CD4-positive, CD25-positive, alpha-beta regulatory T cell (primary cell): ENCODE measurements at regions not wholly inside any gene's neighbourhood (a gene's known extent, or its start where the extent isn't known, plus 50 kb on each side); places are given as distances from the start of the nearest gene placed in this dataset.
"Not testable (repeated sequence)": the region's sequence is repeated elsewhere in the genome, so short reads cannot be mapped to it uniquely, and the experiment has no call there.

Experiments
- ATAC-seq, 2 donors: fragments of 150-1000 bp; cut with Tn5 transposase; one replicate each; pipeline ENCODE4 v1.10.0; 2021; ENCODE audit warnings: low read depth in 2 of 2, moderate number of reproducible peaks in 2 of 2, moderate library complexity in 1 of 2
- DNase-seq, 3 donors: peaks; one replicate each; pipeline versions ENCODE4 v3.0.0 to v3.0.0-alpha.2; 2012 to 2022; ENCODE audit warnings: mixed read lengths in 1 of 3
- H3K27ac ChIP-seq: one replicate; pipeline ENCODE4 v1.7.0; 2013; ENCODE audit warnings: mild to moderate bottlenecking, low read length; ENCODE audit not compliant: insufficient read depth, poor library complexity, severe bottlenecking
- H3K27me3 ChIP-seq: one replicate; pipeline ENCODE4 v1.7.0; 2013; ENCODE audit warnings: low read length; ENCODE audit not compliant: control insufficient read depth, insufficient read depth
- H3K36me3 ChIP-seq: one replicate; pipeline ENCODE4 v1.7.0; 2013; ENCODE audit warnings: mild to moderate bottlenecking, low read length, moderate library complexity; ENCODE audit not compliant: control insufficient read depth, insufficient read depth
- H3K4me1 ChIP-seq: 2 replicates; pipeline ENCODE4 v1.7.0; 2013; ENCODE audit warnings: mild to moderate bottlenecking, low read length; ENCODE audit not compliant: insufficient read depth, control insufficient read depth, poor library complexity, severe bottlenecking
- H3K4me3 ChIP-seq: one replicate; pipeline ENCODE4 v1.7.0; 2013; ENCODE audit warnings: low read depth, mild to moderate bottlenecking, low read length, moderate library complexity
- H3K9me3 ChIP-seq, 2 experiments: 1 replicate in 1 of 2; 2 replicates in 1 of 2; pipeline ENCODE4 v1.7.0; 2013; ENCODE audit warnings: low read length in 2 of 2, mild to moderate bottlenecking in 1 of 2, moderate library complexity in 1 of 2; ENCODE audit not compliant: control insufficient read depth in 2 of 2
- H3K27ac Mint-ChIP-seq, 3 donors: one replicate each; pipeline ENCODE4 v1.8.0; 2020 to 2022; ENCODE audit warnings: mild to moderate bottlenecking in 3 of 3, mixed read lengths in 3 of 3, moderate library complexity in 2 of 3
- H3K27me3 Mint-ChIP-seq: one replicate; pipeline ENCODE4 v1.8.0; 2022; ENCODE audit warnings: mild to moderate bottlenecking, mixed read lengths
- H3K36me3 Mint-ChIP-seq: one replicate; pipeline ENCODE4 v1.8.0; 2020; ENCODE audit warnings: mixed read lengths
- H3K4me1 Mint-ChIP-seq, 4 donors: one replicate each; pipeline ENCODE4 v1.8.0; 2020 to 2022; ENCODE audit warnings: mixed read lengths in 4 of 4, mild to moderate bottlenecking in 1 of 4
- H3K4me3 Mint-ChIP-seq, 4 donors: one replicate each; pipeline ENCODE4 v1.8.0; 2020 to 2022; ENCODE audit warnings: mild to moderate bottlenecking in 4 of 4, mixed read lengths in 4 of 4, moderate library complexity in 3 of 4
- H3K9me3 Mint-ChIP-seq, 7 donors: one replicate each; pipeline ENCODE4 v1.8.0; 2020 to 2022; ENCODE audit warnings: mixed read lengths in 7 of 7, mild to moderate bottlenecking in 3 of 7, moderate library complexity in 2 of 7

- Mint-ChIP-seq H3K36me3 (no peaks in the 10 kb centered on the region), H3K9me3 (no peaks in the 10 kb centered on the region), H3K27ac (no peak overlapping the region), H3K4me3 (no peak overlapping the region), H3K27me3 (no peaks in the 10 kb centered on the region), H3K4me1 (no peaks in the 10 kb centered on the region)
- ATAC-seq: no peak
- Histone ChIP-seq H3K27ac (no peak overlapping the region), H3K36me3 (no peaks in the 10 kb centered on the region), H3K4me1 (no peaks in the 10 kb centered on the region), H3K4me3 (no peak overlapping the region), H3K9me3 (no peaks in the 10 kb centered on the region), H3K27me3 (no peaks in the 10 kb centered on the region)
- no peak for DNase-seq
Observed at GRCh38 chr6:15170126-15170525, 75.7 kb upstream of the JARID2 start.

GRCh38 chr6:15171026-15171425 is 74.8 kb upstream of the JARID2 start:
- H3K27me3 ChIP-seq: no peaks in the 10 kb centered on the region
- no peak for ATAC-seq
- H3K9me3 ChIP-seq: no peaks in the 10 kb centered on the region
- no peaks in the 10 kb centered on the region for H3K4me1 ChIP-seq
- no peak overlapping the region for H3K4me3 ChIP-seq
- Mint-ChIP-seq H3K4me3 (no peak overlapping the region), H3K9me3 (no peaks in the 10 kb centered on the region), H3K27ac (no peak overlapping the region), H3K27me3 (no peaks in the 10 kb centered on the region), H3K4me1 (no peaks in the 10 kb centered on the region), H3K36me3 (no peaks in the 10 kb centered on the region)
- no peak for DNase-seq
- H3K36me3 ChIP-seq: no peaks in the 10 kb centered on the region
- H3K27ac ChIP-seq: no peak overlapping the region

- Mint-ChIP-seq H3K27me3 (no peaks in the 10 kb centered on the region), H3K27ac (no peak overlapping the region), H3K9me3 (peaks cover 0 to 1% (median 0%) of the 10 kb centered on the region in 7 donors), H3K4me1 (no peaks in the 10 kb centered on the region), H3K4me3 (no peak overlapping the region), H3K36me3 (no peaks in the 10 kb centered on the region)
- no peak for DNase-seq
- Histone ChIP-seq H3K36me3 (no peaks in the 10 kb centered on the region), H3K27ac (no peak overlapping the region), H3K4me1 (no peaks in the 10 kb centered on the region), H3K9me3 (no peaks in the 10 kb centered on the region), H3K4me3 (no peak overlapping the region), H3K27me3 (no peaks in the 10 kb centered on the region)
- ATAC-seq: no peak
Observed at GRCh38 chr6:15176816-15177370, 69.0 kb upstream of the JARID2 start.

- Mint-ChIP-seq H3K4me1 (peaks cover 0 to 13% (median 8%) of the 10 kb centered on the region in 4 donors), H3K9me3 (peaks cover 0 to 1% (median 0%) of the 10 kb centered on the region in 7 donors), H3K4me3 (no peak overlapping the region), H3K27ac (no peak overlapping the region), H3K27me3 (no peaks in the 10 kb centered on the region), H3K36me3 (no peaks in the 10 kb centered on the region)
- H3K27ac ChIP-seq: no peak overlapping the region
- peaks cover 5% of the 10 kb centered on the region for H3K4me1 ChIP-seq
- no peaks in the 10 kb centered on the region for H3K9me3 ChIP-seq
- H3K27me3 ChIP-seq: no peaks in the 10 kb centered on the region
- H3K4me3 ChIP-seq: no peak overlapping the region
- no peak for DNase-seq
- no peak for ATAC-seq
- no peaks in the 10 kb centered on the region for H3K36me3 ChIP-seq
Observed at GRCh38 chr6:15183979-15184378, 61.9 kb upstream of the JARID2 start.

- Histone ChIP-seq H3K4me3 (no peak overlapping the region), H3K4me1 (peaks cover 5% of the 10 kb centered on the region), H3K36me3 (no peaks in the 10 kb centered on the region), H3K9me3 (no peaks in the 10 kb centered on the region), H3K27me3 (no peaks in the 10 kb centered on the region), H3K27ac (no peak overlapping the region)
- ATAC-seq: peak; percentile 87 to 92
- Mint-ChIP-seq H3K4me3 (peak overlapping the region in 1 of 4 donors; percentile 20), H3K36me3 (no peaks in the 10 kb centered on the region), H3K9me3 (no peaks in the 10 kb centered on the region), H3K27ac (peak overlapping the region in 1 of 3 donors; percentile 88), H3K27me3 (no peaks in the 10 kb centered on the region), H3K4me1 (peaks cover 0 to 13% (median 8%) of the 10 kb centered on the region in 4 donors)
- peak in 1 of 3 donors; percentile 45 for DNase-seq
Observed at GRCh38 chr6:15184441-15184861, 61.4 kb upstream of the JARID2 start.

- DNase-seq, H3K27me3 Mint-ChIP-seq, H3K27ac ChIP-seq, H3K4me3 Mint-ChIP-seq, H3K4me3 ChIP-seq, ATAC-seq, H3K36me3 Mint-ChIP-seq, H3K27me3 ChIP-seq, H3K9me3 ChIP-seq, H3K27ac Mint-ChIP-seq, H3K36me3 ChIP-seq, H3K4me1 ChIP-seq, H3K9me3 Mint-ChIP-seq: not testable (repeated sequence)
- H3K4me1 Mint-ChIP-seq: peaks cover 0 to 13% (median 8%) of the 10 kb centered on the region in 4 donors
Observed at GRCh38 chr6:15185111-15185510, 60.8 kb upstream of the JARID2 start.

GRCh38 chr6:15193451-15193850 is 52.4 kb upstream of the JARID2 start:
- H3K27me3 Mint-ChIP-seq, H3K9me3 Mint-ChIP-seq, H3K36me3 Mint-ChIP-seq, H3K27ac Mint-ChIP-seq, H3K9me3 ChIP-seq, H3K4me3 ChIP-seq, H3K4me1 Mint-ChIP-seq, H3K27ac ChIP-seq, H3K4me3 Mint-ChIP-seq, H3K36me3 ChIP-seq, H3K4me1 ChIP-seq, DNase-seq, H3K27me3 ChIP-seq, ATAC-seq: not testable (repeated sequence)

GRCh38 chr6:15194453-15194852 is 51.4 kb upstream of the JARID2 start:
- no peaks in the 10 kb centered on the region for H3K9me3 ChIP-seq
- H3K27ac ChIP-seq: no peak overlapping the region
- no peaks in the 10 kb centered on the region for H3K36me3 Mint-ChIP-seq
- no peaks in the 10 kb centered on the region for H3K36me3 ChIP-seq
- H3K4me1 Mint-ChIP-seq: no peaks in the 10 kb centered on the region
- no peaks in the 10 kb centered on the region for H3K27me3 ChIP-seq
- H3K4me3 ChIP-seq: no peak overlapping the region
- H3K9me3 Mint-ChIP-seq: peaks cover 0 to 1% (median 0%) of the 10 kb centered on the region in 7 donors
- H3K27me3 Mint-ChIP-seq: no peaks in the 10 kb centered on the region
- DNase-seq (no peak), ATAC-seq (no peak)
- no peak overlapping the region for H3K27ac Mint-ChIP-seq
- H3K4me1 ChIP-seq: no peaks in the 10 kb centered on the region
- H3K4me3 Mint-ChIP-seq: no peak overlapping the region
